Common myeloid progenitor, CD34-positive (primary cell): ENCODE measurements at regions not wholly inside any gene's neighbourhood (a gene's known extent, or its start where the extent isn't known, plus 50 kb on each side); places are given as distances from the start of the nearest gene placed in this dataset.
"Not testable (repeated sequence)": the region's sequence is repeated elsewhere in the genome, so short reads cannot be mapped to it uniquely, and the experiment has no call there.

Source experiments
- CTCF ChIA-PET: fragments of 350-600 bp; sonication (Branson Sonifier 250); formaldehyde crosslinking; loops from one replicate; lab custom pipeline; 2021; ENCODE audit warnings: antibody characterized with exemption; lab: Charles Lee
- POLR2A ChIA-PET: fragments of 350-600 bp; sonication (Branson Sonifier 250); formaldehyde crosslinking; loops from one replicate; lab custom pipeline; 2021; ENCODE audit warnings: antibody characterized with exemption; lab: Charles Lee
- DNase-seq, 3 donors: peaks; one replicate each; pipeline versions ENCODE4 v3.0.0 to v3.0.0-alpha.2; 2013
- H3K27ac ChIP-seq, 2 experiments: 1 replicate in 1 of 2; 2 replicates in 1 of 2; pipeline ENCODE4 v1.7.0; 2013; ENCODE audit warnings: inconsistent platforms in 2 of 2, low read length in 2 of 2, mild to moderate bottlenecking in 2 of 2, low read depth in 1 of 2, moderate library complexity in 1 of 2; ENCODE audit not compliant: severe bottlenecking in 2 of 2, insufficient read depth in 1 of 2, poor library complexity in 1 of 2
- H3K27me3 ChIP-seq, 5 experiments: replicated peaks in 2 of 5; 1 replicate in 3 of 5; 2 replicates in 2 of 5; pipeline versions ENCODE4 v1.6.1 to v1.7.0; 2013; ENCODE audit warnings: low read length in 4 of 5, mild to moderate bottlenecking in 2 of 5, moderate library complexity in 2 of 5, inconsistent platforms in 1 of 5; ENCODE audit not compliant: insufficient read depth in 5 of 5, control insufficient read depth in 4 of 5
- H3K36me3 ChIP-seq, 4 experiments: 1 replicate in 2 of 4; 2 replicates in 2 of 4; pipeline versions ENCODE4 v1.6.1 to v1.7.0; 2013; ENCODE audit warnings: low read length in 3 of 4, control low read depth in 1 of 4, mild to moderate bottlenecking in 1 of 4; ENCODE audit not compliant: control insufficient read depth in 4 of 4, insufficient read depth in 4 of 4
- H3K4me1 ChIP-seq, 4 experiments: 1 replicate in 3 of 4; 2 replicates in 1 of 4; pipeline versions ENCODE4 v1.6.1 to v1.7.1; 2013; ENCODE audit warnings: low read length in 3 of 4, mild to moderate bottlenecking in 3 of 4, control low read depth in 1 of 4, inconsistent platforms in 1 of 4, moderate library complexity in 1 of 4; ENCODE audit not compliant: control insufficient read depth in 4 of 4, insufficient read depth in 4 of 4; ENCODE audit errors: control extremely low read depth in 1 of 4
- H3K4me3 ChIP-seq, 7 experiments: 1 replicate in 4 of 7; 2 replicates in 3 of 7; pipeline versions ENCODE4 v1.5.1 to v1.7.0; 2013; ENCODE audit warnings: mild to moderate bottlenecking in 7 of 7, low read length in 6 of 7, moderate library complexity in 6 of 7, inconsistent platforms in 2 of 7, low read depth in 2 of 7, control low read depth in 1 of 7; ENCODE audit not compliant: insufficient read depth in 4 of 7, control insufficient read depth in 1 of 7; ENCODE audit errors: extremely low read depth in 1 of 7
- H3K9me3 ChIP-seq, 5 experiments: 1 replicate in 4 of 5; 2 replicates in 1 of 5; pipeline versions ENCODE4 v1.6.1 to v1.7.1; 2013; ENCODE audit warnings: low read length in 4 of 5, mild to moderate bottlenecking in 2 of 5, inconsistent platforms in 1 of 5, low read depth in 1 of 5, moderate library complexity in 1 of 5; ENCODE audit not compliant: control insufficient read depth in 4 of 5, insufficient read depth in 2 of 5; ENCODE audit errors: control extremely low read depth in 1 of 5
- WGBS: methylation state at CpG from one replicate; pipeline ENCODE4 v1.1.5; 2013; ENCODE audit not compliant: insufficient coverage; 5-methylcytosine and 5-hydroxymethylcytosine counted together

DNA sequence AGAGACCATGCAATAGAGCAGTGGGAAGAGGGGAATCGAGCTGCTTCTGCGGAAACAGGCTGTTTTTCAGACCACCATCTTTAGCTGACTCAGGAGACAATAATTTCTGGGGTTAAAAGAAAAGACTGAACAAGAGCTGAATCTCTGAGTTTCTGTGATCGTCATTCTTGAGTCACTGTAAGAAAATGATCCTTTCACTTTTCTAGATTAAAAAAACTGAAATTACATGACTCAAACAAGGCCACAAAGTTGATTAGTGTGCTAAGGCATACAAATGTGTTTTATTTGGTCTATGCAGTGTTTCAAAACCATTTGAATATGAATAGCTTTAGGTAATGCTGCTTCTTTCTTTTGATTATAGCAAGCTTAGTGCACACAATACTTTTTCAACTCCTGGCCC, 194.4 kb upstream of the RPL34 start:
- no peak for DNase-seq
- Histone ChIP-seq H3K27ac (no peak overlapping the region), H3K4me1 (no peaks in the 10 kb centered on the region), H3K9me3 (peaks cover 0 to 4% (median 0%) of the 10 kb centered on the region in 5 experiments), H3K27me3 (no peaks in the 10 kb centered on the region), H3K4me3 (no peak overlapping the region), H3K36me3 (no peaks in the 10 kb centered on the region)
- no CpG with 5 or more reads among the region's 3 CpGs for WGBS
- ChIA-PET POLR2A (no interaction called here), CTCF (no interaction called here)

DNA sequence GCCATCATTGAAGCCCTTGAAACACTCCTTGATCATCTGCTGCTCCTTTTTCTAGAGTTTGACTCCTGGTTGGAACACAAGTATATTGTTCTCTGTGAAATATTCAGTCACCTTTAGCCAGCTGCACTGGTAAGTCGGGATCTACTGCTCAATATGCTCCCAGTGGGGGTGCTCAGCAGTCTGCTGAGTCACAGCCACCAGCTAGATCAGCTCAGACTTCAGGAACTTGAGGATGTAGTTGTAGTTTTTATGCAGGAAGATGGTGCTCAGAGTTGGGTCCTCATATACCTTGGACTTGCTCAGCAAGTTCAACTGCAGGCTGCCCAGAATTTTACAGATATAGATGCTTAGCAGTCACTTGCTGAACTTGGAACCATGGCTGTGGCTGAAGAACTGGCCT, 202.5 kb upstream of the RPL34 start:
- no peaks in the 10 kb centered on the region for H3K36me3 ChIP-seq
- no peak overlapping the region for H3K4me3 ChIP-seq
- H3K9me3 ChIP-seq, result peaks cover 0 to 6% (median 1%) of the 10 kb centered on the region in 5 experiments
- ChIA-PET CTCF (no interaction called here), POLR2A (no interaction called here)
- no peaks in the 10 kb centered on the region for H3K27me3 ChIP-seq
- 86% methylated on average over 1 of the region's 1 CpG for WGBS
- H3K4me1 ChIP-seq, result no peaks in the 10 kb centered on the region
- no peak for DNase-seq
- H3K27ac ChIP-seq, result no peak overlapping the region

DNA sequence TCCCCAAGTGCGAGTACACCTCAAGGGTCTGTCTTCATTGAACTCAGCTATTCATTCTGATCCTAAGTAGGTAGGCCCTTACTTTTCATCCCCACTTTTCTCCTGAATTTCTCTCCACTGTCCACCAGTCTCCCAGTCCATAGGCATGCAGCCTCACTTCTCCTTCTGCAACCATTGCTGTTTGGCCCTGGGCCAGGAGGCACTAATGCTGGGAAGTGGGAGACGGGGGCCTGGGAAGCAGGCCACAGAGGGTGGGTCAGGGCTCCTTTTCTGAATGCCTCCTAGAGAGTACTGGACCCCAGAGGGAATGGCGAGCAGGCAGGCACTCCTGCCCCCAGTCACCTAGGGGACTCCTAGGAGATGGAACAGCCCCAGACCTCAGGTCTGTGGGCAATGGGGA, 203.5 kb upstream of the RPL34 start:
- ChIA-PET POLR2A (no interaction called here), CTCF (no interaction called here)
- Histone ChIP-seq H3K4me1 (no peaks in the 10 kb centered on the region), H3K27me3 (no peaks in the 10 kb centered on the region), H3K9me3 (peaks cover 0 to 1% (median 0%) of the 10 kb centered on the region in 5 experiments), H3K27ac (no peak overlapping the region), H3K36me3 (no peaks in the 10 kb centered on the region), H3K4me3 (no peak overlapping the region)
- 100% methylated on average over 2 of the region's 3 CpGs for WGBS
- no peak for DNase-seq

DNA sequence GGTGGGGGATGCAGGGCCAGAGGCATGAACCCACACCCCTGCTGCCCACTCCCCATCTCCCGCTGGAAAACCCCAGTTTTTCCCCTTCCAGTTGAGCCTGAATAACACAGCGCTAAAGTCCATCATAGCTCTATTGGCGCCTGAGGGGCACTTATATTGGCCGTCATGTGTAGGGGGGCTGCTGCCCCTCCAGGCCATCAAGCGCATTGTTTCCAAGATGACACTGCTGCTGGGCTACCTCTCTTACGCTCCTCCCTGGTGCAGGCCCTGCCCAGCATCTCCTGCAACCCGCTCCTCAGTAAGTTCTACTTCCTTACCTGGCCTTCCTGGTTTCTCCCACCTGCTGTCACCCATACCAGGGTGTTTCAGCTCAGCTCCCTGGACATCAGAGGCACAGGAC, 205.0 kb upstream of the RPL34 start:
- H3K36me3 ChIP-seq, result no peaks in the 10 kb centered on the region
- no peaks in the 10 kb centered on the region for H3K4me1 ChIP-seq
- H3K9me3 ChIP-seq, result peaks cover 0 to 1% (median 0%) of the 10 kb centered on the region in 5 experiments
- H3K27me3 ChIP-seq, result no peaks in the 10 kb centered on the region
- WGBS, result 98% methylated on average over 7 of the region's 7 CpGs
- DNase-seq, result no peak
- H3K4me3 ChIP-seq, result no peak overlapping the region
- no peak overlapping the region for H3K27ac ChIP-seq
- CTCF ChIA-PET, result no interaction called here
- POLR2A ChIA-PET, result no interaction called here

DNA sequence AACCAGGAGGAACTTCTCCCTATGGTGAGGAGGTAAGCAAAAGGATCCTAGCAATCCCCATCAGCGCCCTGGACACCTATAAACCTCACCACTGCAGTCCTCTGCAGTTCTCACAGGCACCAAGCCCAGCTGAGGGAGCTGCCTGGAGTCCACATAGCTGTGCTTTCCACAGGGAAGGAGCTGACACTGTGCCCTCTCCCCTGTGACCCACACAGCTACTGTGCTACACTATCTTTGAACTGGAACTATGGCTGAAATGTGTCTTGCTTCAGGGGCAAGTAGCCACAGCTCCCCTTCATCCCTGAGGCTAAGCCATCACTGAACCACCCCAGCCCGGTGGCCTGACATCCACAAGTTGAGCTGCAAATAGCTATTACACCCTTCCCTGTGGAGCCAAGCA, 208.5 kb upstream of the RPL34 start:
- ChIA-PET POLR2A (no interaction called here), CTCF (no interaction called here)
- Histone ChIP-seq H3K27me3 (no peaks in the 10 kb centered on the region), H3K36me3 (no peaks in the 10 kb centered on the region), H3K9me3 (peaks cover 0 to 3% (median 1%) of the 10 kb centered on the region in 5 experiments), H3K27ac (no peak overlapping the region), H3K4me1 (no peaks in the 10 kb centered on the region), H3K4me3 (no peak overlapping the region)
- no peak for DNase-seq
- WGBS, result 100% methylated on average over 2 of the region's 2 CpGs

DNA sequence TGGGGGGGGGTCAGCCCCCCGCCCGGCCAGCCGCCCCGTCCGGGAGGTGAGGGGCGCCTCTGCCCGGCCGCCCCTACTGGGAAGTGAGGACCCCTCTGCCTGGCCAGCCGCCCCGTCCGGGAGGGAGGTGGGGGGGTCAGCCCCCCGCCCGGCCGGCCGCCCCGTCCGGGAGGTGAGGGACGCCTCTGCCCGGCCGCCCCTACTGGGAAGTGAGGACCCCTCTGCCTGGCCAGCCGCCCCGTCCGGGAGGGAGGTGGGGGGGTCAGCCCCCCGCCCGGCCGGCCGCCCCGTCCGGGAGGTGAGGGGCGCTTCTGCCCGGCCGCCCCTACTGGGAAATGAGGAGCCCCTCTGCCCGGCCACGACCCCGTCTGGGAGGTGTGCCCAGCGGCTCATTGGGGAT, 210.7 kb upstream of the RPL34 start:
- H3K9me3 ChIP-seq, result peaks cover 0 to 14% (median 5%) of the 10 kb centered on the region in 5 experiments
- H3K36me3 ChIP-seq, H3K4me3 ChIP-seq, POLR2A ChIA-PET, CTCF ChIA-PET, DNase-seq, H3K27ac ChIP-seq, H3K27me3 ChIP-seq, H3K4me1 ChIP-seq: not testable (repeated sequence)
- WGBS, result 93% methylated on average over 5 of the region's 36 CpGs

DNA sequence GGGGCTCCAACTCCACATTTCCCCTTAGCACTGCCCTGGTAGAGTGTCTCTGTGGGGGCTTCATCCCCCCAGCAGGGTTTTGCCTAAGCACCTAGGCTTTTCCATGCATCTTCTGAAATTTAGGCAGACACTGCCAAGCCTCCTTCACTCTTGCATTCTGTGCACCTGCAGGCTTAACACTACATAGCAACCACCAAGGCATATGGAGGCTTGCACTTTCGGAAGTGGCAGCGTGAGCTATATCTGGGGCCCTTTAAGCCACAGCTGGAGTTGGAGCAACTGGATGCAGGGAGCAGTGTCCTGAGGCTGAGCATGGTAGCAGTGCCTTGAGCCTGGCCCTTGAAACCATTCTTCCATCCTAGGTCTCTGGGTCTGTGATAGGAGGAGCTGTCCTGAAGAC, 214.8 kb upstream of the RPL34 start:
- Histone ChIP-seq H3K4me3 (no peak overlapping the region), H3K27me3 (no peaks in the 10 kb centered on the region), H3K27ac (no peak overlapping the region), H3K9me3 (peaks cover 0 to 14% (median 5%) of the 10 kb centered on the region in 5 experiments), H3K36me3 (no peaks in the 10 kb centered on the region), H3K4me1 (no peaks in the 10 kb centered on the region)
- 100% methylated on average over 2 of the region's 2 CpGs for WGBS
- DNase-seq, result no peak
- POLR2A ChIA-PET, result no interaction called here
- CTCF ChIA-PET, result no interaction called here
